Activated CD4-positive, CD25-positive, alpha-beta regulatory T cell treated with anti-CD3 and anti-CD28 coated beads, Interleukin-2, amount 50 U/mL, for 72 hours (primary cell): ENCODE measurements at regions not wholly inside any gene's neighbourhood (a gene's known extent, or its start where the extent isn't known, plus 50 kb on each side); places are given as distances from the start of the nearest gene placed in this dataset.

ENCODE experiments used
- DNase-seq: peaks from one replicate; pipeline ENCODE4 v3.0.0; 2021

DNA sequence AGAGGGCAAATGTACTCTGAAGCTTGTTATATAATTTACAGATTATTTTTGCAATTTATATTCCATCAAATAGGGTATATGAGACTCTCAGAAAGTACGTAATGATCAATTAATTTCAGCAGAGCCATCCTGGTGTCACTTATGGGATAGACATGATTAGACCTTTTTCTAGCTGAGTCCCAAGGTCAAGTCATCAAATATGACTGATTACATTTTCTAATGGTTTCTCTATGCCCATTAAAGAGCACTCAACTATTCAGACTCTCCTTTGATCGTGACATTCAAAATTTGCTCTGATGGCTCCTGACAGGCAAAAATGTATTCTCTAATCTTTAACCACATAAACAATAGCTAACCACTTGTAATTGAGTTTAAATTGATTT lies 469.2 kb downstream of the COG6 start:
- no peak for DNase-seq

DNA sequence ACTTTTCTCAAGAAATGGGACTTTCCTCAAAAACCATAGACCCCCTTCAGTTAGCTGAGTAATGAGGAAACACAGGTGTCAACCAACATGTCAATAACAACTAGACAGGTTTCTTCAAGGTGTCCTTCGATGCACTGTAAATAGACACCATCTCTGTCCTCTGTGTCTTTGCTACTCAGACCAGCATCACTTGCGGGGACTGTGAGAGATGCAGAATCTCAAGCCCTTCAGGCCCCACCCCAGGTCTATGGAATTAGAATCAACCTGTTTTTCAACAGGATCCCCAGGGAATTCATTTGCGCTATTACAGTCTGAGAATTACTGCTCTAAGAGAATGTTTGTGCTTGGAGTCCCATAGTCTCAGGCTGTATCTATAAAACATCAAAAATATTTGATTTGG lies 469.9 kb downstream of the COG6 start:
- no peak for DNase-seq

DNA sequence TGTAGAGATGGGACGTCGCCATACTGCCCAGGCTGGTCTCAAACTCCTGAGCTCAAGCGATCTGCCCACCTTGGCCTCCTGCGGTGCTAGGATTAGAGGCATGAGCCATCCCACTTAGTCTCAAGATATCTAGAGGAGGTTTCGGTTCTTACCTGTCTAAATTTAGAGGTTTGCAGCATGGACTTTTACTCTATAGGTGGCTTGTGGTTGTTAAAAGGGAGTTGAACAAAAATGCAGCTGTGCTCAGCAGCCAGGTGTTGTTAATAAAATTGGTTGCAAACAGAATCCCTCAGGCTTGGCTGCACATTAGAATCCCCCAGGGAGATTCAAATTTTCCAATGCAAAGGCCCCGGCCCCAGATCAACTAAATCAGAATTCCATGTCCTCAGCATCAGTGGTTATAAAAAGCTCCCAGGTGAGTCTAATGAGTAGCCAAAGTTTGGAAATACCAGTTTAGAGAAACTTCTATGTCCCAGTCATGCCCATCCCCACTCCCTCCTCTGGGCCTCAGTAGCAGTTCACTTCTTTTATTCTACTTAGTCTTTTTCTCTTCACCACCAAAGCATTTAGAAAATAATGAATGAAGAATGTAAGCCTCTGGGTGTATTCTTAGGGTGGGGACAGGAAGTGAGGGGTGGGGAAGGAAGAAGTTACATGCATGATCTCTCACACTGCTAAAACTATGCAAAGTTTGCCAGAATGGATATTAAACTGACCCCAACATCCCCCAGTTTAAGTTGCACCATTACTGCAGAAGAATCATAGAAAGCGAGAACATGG lies 471.0 kb downstream of the COG6 start:
- DNase-seq, result no peak

DNA sequence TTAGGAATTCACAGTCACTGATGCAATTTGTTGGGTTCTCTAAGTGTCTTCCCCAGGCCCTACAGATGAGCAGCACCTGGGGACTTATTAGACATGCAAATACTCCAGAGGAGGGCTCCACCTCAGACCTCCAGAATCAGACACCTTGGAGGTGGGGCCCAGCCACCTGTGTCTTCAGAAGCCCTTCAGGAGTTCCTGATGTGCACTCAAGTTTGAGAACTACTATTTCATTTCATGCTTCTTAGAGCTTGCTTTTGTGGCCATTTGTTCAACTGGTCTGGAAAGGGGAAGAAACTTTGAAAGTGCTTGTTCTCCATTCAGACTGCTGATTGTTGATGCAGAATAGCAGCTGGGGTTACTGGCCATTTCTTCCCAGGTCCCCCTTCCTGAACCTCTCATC lies 472.0 kb downstream of the COG6 start:
- no peak for DNase-seq

DNA sequence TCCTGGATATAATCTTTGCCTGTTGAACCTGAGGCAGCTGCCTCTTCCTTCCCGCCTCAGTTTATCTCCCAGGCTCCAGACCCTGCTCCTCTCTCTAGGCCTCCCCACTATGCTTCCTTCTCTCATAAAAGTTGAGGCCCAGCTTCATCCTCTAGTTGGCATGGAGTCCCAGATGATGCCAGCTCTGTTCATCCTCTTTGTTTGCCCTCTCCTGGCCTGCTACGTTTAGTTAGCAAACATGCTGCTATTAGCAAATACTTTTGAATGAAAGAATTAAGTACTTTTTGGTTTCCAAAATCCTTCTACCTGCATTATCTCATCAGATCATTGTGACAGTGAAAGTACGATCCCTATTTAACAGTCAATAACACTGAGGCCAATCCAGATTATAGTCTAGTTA lies 472.5 kb downstream of the COG6 start:
- DNase-seq, result no peak

DNA sequence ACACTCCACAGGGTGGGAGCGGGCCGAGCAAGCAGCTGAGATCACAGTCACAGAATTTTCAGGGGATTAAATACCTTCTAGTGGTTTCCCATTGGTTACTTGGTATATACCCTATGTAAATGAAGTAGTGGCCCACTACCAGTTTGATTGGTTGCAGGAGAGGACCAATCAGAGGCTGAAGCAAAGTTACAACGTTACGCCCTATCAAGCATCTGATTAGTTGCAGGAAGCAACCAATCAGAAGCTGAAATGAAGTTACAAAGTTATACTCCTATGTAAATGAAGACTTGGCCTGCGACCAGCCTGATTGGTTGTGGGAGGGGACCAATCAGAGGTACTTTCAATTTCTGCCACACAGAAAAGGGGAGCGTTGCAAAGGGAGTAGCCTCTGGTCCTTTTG lies 474.0 kb downstream of the COG6 start:
- no peak for DNase-seq

DNA sequence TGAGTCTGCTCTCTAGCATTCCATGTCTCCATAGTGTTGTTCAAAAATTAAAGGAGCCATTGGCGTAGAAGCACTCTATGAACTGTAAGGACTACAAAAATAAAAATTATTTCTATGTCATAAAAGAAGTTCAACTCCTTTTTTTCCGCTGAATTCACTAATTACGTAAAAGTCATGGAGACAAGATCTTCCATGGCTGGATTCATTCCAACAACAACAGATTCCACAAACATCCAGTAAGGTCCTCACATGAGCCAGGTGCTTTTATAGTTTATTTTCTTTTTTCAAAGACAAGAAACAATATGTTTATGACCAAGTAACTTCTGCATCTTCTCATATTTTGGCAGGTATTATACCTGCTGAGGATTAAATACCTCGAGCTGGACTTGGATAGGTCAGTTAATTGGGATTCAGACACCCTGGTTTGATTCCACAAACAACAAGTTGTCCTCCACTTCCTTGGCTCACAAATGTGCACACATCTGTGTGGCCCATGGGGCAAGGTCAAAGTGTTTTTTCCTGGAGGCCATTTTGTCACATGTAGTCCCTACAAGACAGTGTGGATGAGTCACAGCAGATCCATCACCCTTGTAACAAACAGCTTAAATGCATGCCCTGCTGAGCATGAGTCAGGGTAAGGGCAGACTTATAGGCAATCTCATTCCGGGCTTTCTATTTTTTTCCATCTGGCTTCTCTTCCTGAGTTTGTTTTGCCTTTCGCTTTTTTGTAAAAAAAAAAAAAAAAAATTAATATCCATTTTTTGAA lies 475.6 kb downstream of the COG6 start:
- DNase-seq, result no peak

DNA sequence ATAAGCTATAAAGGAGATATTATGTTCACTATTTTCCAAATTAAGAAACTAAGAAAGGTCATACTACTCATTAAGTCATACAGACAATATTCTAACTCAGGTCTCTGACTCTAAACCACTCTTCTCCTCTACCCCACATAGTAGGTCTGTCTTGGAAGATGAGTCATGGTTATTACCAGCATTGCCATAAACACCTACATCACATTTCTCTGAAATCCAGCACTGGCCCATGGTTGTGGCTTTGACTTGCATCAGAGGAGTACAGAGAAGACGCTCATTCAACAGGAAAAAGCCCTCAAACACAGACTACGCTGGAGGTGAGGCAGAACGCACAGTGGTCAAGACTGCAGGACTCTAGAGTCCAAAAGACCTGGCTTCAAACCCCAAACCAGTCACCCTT lies 476.8 kb downstream of the COG6 start:
- DNase-seq, result peak; percentile 47

DNA sequence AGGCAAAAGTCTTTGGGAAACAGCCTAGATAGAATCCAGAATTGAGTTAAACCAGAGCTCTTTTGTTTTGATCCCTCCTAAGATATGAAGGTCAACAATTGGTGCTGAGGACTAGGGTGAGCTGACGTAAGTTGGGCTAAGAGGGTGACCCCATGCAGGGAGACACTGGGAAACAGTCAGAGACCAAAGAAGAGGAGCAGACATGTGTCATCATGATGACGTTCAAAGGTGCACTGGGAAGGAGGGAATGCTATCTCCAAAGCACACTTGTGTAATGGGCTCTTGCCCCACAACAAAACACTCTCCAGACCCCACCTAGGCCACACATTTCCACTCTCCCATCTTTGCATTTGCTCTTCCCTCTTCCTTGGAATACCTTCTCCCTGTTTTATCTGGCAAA lies 481.4 kb downstream of the COG6 start:
- DNase-seq, result no peak

DNA sequence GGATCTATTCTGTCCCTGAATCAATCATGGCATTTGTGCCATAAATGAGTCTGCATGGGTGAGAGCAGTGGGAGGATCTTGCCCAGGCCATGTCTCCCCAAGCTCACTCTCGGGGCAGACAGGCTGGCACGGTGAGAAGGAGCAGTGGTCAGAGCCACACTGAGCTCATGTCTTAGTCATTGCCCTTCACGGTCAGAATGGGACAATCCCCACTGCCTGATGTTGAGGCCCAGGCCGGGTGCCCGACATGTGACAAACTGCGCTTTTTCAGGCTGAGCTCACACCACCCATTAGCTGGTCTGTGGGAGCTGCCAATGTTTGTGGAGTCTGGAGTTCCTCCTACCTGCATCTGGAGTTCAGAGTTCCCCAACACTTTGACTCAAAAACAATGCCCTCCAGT lies 481.9 kb downstream of the COG6 start:
- peak; percentile 48 for DNase-seq

DNA sequence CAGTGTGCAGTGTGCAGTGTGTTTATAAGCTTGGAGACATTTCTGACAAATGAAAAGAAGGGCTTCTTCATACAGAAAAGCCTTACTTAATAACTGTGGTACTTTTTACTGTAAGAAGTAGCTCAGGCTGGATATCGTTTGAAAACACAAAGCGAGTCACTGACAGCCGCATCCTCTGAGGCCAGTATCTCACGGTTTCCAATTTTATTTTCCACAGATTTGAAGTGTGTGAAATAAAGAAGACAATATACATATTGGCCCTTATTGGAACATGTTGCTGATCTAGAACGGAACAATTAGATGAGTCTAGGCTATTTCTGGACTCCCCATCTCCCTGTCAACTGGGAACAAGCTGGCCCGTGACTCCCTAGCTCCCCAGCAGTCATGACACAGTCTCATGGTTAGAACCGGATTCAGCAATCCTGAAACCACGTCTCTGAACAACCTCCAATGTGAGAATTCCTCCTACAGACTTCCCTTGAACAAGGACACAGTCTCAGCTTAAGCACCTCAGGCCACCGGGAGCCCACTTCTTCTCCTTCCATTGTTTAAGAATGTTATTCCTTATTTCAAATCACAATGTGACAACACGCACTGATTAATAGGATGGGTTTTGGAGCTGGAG lies 484.5 kb downstream of the COG6 start:
- no peak for DNase-seq

DNA sequence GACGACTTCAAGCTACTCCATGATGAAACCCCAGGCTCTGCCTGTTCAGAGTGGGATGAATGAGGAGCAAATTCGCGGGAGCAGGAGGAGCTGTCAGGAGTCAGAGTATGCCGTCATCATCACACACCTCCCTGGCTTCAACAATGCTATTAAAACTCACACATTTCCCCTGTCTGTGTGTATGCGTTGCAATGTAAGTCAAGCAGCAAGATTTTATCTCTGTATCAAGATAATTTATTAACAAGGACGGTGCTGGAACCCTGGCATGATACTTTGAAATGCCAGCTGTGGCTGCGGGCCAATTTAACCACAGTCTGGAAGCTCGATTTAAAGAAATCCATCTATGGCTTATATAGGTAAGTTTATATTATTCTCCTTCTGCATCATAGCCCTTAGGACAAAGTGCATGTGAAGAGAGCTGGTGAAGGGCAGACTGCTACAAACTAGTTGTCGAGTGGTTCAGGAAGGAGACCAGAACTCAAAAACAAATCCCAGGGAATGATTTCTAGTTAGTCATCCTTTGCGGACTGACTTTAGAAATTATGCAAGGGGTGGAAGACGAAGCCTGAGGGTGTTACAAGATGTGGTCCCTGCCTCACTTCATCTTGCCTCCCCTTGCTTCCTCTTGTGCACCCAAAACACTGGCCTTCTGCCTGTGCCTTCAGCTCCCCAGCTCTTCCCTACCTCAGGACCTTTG lies 486.5 kb downstream of the COG6 start:
- no peak for DNase-seq

DNA sequence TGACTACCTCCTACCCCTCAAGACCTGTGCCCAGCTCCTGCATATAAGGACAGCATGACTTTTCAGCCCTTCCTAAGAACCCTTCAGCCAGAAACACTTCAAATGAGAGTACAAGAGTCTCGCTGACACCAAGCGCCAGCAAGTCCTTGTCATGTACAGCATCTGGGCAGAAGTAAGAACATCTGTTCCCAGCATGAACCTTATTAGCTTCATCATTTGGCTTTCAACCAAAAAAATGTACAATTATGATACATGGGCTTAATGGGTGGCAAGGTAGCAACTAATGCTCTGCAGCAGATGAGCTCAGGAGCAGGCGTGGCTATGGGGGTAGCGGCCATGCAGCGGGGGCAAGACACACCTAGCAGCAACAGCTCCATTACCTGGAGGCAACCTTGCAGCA lies 487.6 kb downstream of the COG6 start:
- DNase-seq, result no peak

DNA sequence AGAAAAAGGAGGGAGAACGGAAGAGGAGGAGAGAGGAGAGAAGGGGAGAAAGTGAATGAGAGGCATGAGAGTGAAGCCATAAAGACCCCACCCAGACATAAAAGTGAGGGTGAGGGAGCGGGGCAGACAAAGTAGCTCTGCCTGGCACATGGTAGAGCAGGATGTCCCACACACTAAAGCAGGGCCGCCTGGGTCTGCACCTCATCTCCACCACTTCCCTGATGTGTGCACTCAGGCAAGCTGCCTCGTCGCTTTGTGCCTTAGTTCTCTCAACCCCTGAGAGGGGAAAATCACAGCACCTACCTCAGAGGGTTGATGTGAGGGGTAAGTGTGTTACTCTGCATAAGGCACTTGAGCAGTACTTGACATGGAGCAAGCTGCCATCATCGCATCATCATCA lies 488.1 kb downstream of the COG6 start:
- no peak for DNase-seq

DNA sequence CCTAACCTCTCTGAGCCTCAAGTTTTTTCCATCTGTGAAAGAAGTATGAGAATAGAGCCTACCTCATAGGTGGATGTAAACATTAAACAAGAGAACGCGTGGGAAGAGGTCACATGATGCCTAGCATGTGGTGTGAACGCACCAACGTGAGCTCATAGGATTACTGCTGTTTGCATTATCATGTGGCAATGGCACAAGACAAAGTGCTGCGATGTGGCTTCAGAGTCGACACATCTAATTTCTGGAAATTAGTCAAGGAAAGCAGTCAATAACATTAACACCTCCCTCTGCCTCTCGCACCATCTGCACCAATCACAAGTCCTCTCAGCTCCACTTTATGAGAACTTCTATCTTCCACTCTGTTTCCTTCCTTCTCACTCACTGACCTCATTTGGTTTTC lies 489.7 kb downstream of the COG6 start:
- peak; percentile 39 for DNase-seq

DNA sequence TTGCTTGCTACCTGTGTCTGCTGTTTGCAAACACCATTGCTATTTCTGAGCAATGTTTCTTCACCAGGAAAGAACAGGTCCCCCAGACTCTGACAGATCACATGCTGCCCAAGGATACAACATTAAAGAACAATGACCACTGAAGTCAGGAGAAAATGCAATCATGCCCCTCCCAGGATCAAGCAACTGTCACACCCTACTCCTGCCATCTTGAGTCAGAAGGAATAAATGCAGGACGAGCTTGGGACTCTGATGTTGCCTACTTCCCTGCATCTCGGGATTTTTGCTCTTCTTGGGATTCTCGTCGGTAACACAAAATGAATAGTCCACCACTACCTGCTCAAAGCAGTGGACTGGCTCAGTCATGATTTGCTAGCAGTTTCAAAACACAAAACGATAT lies 490.6 kb downstream of the COG6 start:
- no peak for DNase-seq

DNA sequence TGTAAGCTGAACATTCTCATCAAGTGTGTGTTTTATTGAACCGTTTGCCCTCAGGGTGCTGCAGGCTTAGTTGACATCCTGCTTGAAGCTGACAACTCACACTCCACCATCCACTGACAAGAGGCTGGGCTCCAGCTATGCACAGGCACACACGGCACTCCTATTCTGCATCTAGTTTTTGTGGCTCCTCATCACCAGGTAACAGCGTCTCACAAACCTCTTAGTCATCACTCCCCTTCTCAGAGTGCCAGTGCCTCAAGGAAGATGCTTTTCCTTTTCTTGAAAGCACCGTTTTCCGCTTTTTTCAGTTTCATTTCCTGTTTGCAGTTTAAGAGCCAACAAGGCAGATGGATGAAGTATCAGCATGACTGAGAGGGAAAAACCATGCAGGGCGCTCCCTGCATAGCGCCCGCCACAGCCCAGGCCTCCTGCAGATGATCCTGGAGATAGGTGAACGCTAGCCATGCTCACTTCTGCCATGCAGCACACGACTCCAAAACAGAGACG lies 491.2 kb downstream of the COG6 start:
- DNase-seq, result no peak

DNA sequence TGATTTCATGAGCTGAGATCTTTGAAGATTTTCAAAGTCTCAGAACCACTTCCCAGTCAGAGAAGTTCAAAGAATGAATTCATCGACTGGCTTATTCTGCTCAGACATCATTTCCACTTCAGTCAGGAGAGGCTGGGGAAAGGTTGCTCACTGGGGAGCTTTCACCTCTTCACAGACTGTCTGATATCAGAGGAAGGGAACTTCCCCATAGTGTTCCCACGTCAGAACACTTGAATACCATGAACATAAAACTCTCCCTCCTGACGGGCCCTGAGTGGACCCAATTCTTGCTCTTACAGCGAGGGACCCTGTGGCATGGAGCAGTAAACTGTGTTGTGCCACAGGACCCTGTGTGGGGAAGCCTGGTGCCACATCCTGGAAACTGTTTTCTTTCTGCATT lies 492.6 kb downstream of the COG6 start:
- no peak for DNase-seq

DNA sequence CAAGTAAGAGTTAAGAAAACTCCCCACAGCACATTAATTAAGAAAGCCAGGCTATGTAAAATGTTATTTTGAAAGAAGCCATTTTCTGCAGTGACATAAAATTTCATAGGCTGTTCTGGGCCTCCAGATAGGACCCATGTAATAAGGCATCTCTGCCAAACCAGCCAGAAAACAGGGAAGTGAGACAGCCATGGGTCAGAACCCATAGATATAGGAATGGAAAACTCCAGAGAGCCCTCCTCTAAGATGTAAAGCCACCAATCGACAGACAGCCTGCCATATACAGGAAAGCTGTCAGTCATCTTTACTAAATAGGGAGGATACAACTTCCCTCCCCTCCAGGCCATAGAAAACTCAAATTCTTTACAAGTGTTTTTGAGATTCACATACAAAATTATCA lies 493.3 kb downstream of the COG6 start:
- DNase-seq, result no peak

DNA sequence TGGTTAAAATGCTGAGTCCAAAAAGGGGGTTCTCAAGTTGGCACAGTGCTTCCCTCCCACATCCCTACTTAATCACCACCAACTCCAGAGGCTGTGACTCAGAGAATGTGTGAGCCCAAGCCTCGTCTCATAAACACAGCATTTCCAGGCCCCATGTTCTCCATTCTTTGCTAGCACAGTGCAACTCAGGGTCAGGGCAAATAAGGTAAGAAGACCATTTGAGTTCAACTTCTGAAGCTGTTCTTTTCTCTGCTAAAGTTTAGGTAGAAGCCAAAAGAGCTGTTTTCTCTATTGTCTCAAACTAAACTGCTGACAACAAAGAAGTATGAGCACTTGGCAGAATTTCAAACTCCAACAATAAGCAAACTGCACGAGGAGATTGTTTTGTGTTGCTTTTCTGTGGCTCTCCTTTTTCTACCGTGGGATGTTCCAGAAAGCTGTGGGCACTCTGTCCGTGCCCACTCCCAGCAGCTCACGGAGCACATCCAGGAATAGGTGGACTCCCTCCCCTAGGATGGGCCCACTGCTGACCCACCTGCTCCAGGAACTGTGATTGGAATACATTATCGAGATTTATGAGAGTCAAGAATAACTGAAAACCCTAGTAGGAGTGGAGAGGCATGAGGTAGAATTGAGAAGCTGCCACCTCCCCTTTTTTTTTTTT lies 494.3 kb downstream of the COG6 start:
- no peak for DNase-seq

DNA sequence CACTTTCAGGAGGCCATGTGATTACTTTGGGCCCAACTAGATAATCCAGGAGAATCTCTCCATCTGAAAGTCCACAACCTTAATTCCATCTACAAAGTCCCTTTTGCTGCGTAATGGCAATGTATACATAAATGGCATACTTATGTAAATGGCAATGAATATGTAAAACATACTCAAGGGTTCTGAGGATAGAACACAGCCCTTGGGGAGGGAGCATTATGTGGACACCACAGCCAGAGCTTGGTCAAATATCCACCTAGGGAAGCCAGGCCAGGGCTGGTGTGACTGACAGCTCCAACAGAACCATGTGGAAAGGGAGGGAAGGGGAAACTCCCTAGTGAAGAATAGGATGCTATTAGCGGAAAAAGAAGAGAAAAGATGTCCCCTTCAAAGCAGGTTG lies 496.2 kb downstream of the COG6 start:
- no peak for DNase-seq

DNA sequence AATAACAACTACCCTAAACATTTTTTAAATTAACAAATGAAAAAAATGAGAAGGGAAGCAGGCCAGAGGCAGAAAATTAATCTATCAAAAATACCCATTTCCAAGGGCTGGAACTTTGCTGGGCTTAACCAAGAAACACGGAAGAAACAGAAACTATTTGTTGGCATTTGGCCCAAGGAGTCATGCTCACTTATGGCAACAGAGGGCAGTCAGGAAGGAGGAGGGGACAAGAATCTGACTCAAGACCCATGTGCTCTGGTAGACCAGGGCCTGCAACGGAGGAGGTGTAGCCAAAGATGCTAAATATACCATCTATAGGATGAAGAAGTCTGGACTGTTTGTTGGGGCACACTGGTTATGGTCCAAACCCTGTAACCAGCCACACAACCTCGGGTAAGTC lies 496.7 kb downstream of the COG6 start:
- no peak for DNase-seq

DNA sequence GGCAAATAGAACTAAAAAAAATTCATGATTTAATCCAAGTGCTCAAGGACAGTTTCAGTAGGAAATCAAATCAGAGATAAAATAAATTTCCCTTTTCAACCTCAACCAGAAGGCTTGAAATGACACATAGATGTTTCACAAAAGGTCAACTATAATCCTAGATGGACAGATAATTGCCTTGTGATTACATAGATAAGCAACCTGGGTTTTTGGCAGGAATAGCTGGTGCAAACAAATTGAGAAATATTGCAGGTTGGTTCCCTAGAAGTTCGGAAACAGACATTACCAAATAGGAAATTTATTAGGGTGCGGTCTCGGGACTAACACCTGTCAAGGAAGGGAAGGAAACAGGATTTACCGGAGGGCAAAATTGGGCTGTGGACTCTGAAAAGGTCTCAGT lies 497.5 kb downstream of the COG6 start:
- no peak for DNase-seq
